C4-2B (cell line): ENCODE measurements at regions not wholly inside any gene's neighbourhood (a gene's known extent, or its start where the extent isn't known, plus 50 kb on each side); places are given as distances from the start of the nearest gene placed in this dataset.

Source experiments
- H3K27ac ChIP-seq: fragments of 450-650 bp; 2 replicates; pipeline ENCODE4 v1.5.1; 2017
- ZFX ChIP-seq: fragments of 450-650 bp; IDR thresholded peaks from 2 replicates; pipeline ENCODE4 v1.6.1; 2017
- TF ChIP-seq, protein P1 (sequence below): fragments of 450-650 bp; conservative IDR thresholded peaks from 2 replicates; pipeline ENCODE4 v1.5.1; 2017; ENCODE audit warnings: mild to moderate bottlenecking

DNA sequence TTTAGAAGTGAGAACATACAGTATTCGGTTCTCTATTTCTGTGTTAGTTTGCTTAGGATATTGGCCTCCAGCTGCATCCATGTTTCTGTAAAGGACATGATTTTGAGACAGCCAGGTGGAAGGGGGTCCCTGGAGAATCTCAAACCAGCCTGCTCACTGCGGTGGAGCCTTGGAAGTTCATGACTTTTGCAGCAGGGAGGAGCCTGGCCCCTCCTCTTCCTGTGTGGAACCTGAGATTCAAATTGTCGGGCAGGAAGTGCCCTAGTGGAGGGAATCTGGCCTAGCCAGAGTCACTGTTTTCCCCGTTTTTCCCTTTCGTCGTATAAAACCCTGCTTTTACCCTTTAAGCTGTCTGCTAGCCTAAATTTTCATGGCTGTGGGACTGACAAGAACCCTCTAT lies 762.6 kb downstream of the PCDH18 start:
- no peak for TF ChIP-seq ZFX
- TF ChIP-seq, protein P1, sequence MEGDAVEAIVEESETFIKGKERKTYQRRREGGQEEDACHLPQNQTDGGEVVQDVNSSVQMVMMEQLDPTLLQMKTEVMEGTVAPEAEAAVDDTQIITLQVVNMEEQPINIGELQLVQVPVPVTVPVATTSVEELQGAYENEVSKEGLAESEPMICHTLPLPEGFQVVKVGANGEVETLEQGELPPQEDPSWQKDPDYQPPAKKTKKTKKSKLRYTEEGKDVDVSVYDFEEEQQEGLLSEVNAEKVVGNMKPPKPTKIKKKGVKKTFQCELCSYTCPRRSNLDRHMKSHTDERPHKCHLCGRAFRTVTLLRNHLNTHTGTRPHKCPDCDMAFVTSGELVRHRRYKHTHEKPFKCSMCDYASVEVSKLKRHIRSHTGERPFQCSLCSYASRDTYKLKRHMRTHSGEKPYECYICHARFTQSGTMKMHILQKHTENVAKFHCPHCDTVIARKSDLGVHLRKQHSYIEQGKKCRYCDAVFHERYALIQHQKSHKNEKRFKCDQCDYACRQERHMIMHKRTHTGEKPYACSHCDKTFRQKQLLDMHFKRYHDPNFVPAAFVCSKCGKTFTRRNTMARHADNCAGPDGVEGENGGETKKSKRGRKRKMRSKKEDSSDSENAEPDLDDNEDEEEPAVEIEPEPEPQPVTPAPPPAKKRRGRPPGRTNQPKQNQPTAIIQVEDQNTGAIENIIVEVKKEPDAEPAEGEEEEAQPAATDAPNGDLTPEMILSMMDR = no peak
- H3K27ac ChIP-seq = no peak overlapping the region

DNA sequence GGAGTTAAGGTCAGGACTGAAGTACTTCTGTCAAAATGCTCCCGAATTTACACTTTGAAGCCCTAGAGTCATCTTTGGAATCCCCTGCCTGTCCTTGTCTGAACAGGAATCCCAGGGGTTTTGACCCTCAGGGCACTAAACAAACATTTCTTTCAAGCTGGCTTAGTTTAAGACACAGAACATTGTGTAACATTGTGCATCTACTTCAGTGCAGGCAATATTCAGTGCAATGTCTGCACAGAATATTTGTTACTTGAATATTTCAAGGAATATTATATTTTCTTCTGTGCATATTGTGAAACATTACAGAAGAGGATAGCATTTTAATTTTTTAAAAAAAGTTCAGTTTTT lies 763.4 kb downstream of the PCDH18 start:
- no peak for TF ChIP-seq ZFX
- TF ChIP-seq, protein P1 = no peak

DNA sequence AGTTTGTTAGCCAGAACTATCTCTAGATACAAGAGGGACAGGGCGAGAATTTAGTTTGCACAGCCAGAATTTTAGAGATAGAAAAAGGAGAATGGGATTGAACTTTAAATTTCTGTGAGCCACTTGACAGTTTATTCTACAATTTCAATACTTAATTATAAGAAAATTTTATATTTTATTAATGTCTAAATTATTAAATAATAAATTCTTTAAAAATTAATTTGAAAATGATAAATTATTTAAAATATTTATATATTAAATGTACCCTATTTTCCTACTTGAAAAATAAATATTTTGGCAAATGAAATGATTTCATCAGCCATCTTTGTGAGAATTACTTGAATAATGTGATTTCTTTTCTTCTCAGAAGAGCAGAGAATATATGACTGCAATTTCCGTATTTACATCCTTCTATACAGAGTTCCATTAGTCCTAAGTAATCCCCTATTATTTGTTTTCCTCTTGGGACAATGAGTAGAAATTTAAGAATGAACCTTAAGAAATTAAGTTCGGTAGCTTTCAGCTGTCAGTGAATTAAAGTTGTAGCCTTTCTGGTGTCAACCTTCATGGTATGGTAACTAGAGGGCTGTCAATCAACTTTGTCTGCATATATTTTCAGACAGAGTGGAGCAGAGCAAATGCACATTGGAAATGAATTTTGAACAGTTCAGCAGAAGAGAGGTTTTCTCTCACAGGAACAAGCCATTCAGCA lies 763.9 kb downstream of the PCDH18 start:
- TF ChIP-seq, protein P1 = no peak
- no peak for TF ChIP-seq ZFX
- no peak overlapping the region for H3K27ac ChIP-seq

More for the DNA sequence above, 763.4 kb downstream of the PCDH18 start:
- H3K27ac ChIP-seq = no peak overlapping the region

DNA sequence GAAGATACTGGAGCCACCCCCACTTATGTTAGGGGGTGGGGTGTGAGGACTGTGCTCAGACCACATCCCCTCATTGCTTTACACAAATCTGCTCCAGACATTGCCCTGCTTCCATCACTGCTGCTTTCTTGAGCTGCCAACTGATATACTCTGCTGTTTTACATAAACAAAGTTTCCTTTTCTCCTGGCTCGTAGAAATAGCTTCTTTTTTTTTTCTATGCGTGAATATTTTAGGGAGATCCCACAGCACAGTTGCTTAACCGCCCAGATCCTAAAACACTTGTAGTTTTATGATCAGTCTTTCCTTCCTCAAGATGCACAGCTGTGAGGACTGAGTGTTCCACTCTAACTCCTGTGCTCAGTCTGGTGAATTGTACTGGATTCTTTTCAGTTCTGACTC lies 768.4 kb downstream of the PCDH18 start:
- no peak overlapping the region for H3K27ac ChIP-seq
- TF ChIP-seq, protein P1 = no peak
- TF ChIP-seq ZFX = no peak

DNA sequence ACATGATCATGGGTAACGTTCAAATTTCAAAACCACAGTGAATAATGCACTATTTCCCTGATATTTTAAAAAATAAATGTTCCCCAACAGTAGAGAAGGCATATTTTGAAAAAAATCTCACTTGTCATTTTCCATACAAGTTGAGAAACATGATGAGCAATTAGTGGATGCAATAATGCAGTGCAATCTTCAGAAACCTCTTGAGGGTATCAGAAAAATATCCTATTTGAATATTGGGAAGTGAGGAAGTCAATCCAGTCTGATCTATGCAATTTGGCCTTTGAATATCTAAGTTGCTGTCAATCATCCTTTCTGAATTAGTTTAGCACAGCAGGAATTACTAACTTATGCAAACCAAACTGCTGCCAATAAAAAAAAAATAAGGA lies 776.8 kb downstream of the PCDH18 start:
- no peak for TF ChIP-seq ZFX
- TF ChIP-seq, protein P1 = no peak
- H3K27ac ChIP-seq = no peak overlapping the region

DNA sequence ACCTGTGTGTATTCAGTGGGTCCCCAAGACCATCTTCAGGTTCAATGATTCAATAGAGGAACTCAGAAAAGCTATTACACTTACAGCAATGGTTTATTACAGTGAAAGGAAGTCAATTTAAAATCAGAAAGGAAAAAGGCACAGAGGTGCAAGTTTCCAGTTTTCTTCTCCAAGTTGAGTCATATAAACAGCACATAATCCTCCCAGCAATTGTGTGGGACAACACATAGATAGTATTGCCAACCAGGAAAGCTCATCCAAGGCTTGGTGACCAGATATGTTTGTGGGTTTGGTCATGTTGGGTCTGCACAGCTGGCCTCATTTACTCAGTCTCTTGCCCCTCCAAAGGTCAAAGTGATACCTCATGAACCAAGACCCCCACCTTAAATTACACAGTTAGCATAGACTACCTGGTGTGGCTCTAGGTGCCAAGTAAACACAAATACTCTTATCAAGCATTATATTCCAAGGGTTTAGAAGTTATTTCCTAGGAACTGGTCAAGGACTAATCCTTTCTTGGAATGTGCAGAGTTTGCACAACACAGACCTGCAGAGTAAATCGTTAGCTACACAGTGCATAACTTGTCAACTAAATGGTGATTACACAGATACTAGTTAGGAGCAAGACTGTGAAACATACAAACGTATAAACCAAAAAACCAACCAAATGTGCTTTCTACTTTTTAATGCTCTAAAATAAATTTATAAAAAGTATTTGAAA lies 777.3 kb downstream of the PCDH18 start:
- no peak overlapping the region for H3K27ac ChIP-seq
- TF ChIP-seq ZFX = no peak
- TF ChIP-seq, protein P1 = no peak

DNA sequence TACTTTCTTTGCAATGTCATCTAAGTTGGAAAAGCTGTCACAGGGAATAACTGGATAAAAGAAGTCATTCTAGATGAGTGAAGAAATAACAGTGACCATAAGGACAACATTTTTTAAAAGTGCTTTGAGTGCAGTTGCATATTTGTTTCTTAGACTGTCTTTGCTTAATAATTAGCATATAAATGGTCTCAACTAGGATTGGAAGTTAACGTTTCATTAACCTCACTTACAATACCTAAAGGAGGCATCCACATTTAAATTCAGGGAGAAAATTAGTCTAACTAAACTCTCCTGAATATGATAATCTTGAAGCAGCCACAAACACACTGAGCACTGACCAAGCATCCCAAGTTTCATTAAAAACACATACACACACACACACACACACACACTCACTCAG lies 780.7 kb downstream of the PCDH18 start:
- H3K27ac ChIP-seq = no peak overlapping the region
- no peak for TF ChIP-seq ZFX
- TF ChIP-seq, protein P1 = no peak
